ENCODE measurements at regions not wholly inside any gene's neighbourhood (a gene's known extent, or its start where the extent isn't known, plus 50 kb on each side); places are given as distances from the start of the nearest gene placed in this dataset.

- H3K9me3 Mint-ChIP-seq: peaks cover 0 to 7% (median 4%) of the 10 kb centered on the region in 7 donors
- no peak overlapping the region for H3K4me3 Mint-ChIP-seq
- ATAC-seq (ENCODE audit: low read depth in 2 of 2) (no peak), DNase-seq (no peak)
- peaks cover 0 to 5% (median 0%) of the 10 kb centered on the region in 3 donors for H3K27me3 Mint-ChIP-seq
- H3K27ac Mint-ChIP-seq: no peak overlapping the region
- no peaks in the 10 kb centered on the region for H3K4me1 Mint-ChIP-seq
- H3K36me3 Mint-ChIP-seq: no peaks in the 10 kb centered on the region
Observed at GRCh38 chr15:92565351-92566125, 90.0 kb downstream of the FAM174B start.

- Mint-ChIP-seq H3K36me3 (no peaks in the 10 kb centered on the region), H3K27me3 (peaks cover 0 to 5% (median 0%) of the 10 kb centered on the region in 3 donors), H3K9me3 (peaks cover 0 to 10% (median 4%) of the 10 kb centered on the region in 7 donors), H3K27ac (no peak overlapping the region), H3K4me1 (no peaks in the 10 kb centered on the region), H3K4me3 (no peak overlapping the region)
- DNase-seq (no peak), ATAC-seq (ENCODE audit: low read depth in 2 of 2) (no peak)
Observed at GRCh38 chr15:92561754-92562153, 93.8 kb downstream of the FAM174B start.

DNA sequence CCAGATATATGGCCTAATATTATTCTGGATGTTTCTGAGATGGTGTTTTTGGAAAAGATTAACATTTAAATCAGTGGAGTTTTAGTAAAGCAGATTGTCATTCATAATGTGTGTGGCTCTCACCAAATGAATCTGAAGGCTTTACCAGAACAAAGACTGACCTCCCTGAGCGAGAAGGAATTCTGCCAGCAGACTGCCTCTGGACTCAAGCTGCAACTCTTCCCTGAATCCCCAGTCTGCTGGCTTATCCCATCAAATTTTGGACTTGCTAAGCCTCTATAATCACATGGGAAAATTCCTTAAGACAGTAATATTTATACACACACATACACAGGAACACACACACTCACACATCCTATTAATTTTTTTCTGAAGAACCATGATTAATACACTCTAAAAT is 102.3 kb downstream of the FAM174B start:
- no peak overlapping the region for H3K27ac Mint-ChIP-seq
- peaks cover 11 to 21% (median 17%) of the 10 kb centered on the region in 3 donors for H3K27me3 Mint-ChIP-seq
- ATAC-seq (ENCODE audit: low read depth in 2 of 2): no peak
- H3K4me1 Mint-ChIP-seq: no peaks in the 10 kb centered on the region
- H3K9me3 Mint-ChIP-seq: peaks cover 0 to 14% (median 4%) of the 10 kb centered on the region in 7 donors
- DNase-seq: no peak
- no peaks in the 10 kb centered on the region for H3K36me3 Mint-ChIP-seq
- no peak overlapping the region for H3K4me3 Mint-ChIP-seq

DNA sequence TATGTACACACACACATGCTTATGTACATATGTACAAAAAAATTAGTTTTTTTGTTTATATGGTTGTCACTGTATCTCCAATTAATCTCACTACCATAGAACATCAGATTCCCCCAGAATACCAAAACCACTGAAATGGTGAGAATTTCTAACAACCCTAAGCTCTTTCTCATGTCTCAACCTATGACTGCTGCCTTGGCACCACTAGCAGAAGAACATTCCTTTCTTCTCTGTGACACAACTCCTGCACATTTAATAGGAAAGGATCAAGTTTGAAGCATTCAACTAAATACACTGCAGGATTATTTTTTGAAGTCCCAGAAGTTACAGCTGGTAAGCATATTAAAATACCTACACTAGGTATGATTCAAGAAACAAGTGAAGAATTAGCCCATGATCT is 109.6 kb downstream of the FAM174B start:
- ATAC-seq (ENCODE audit: low read depth in 2 of 2): no peak
- H3K4me3 Mint-ChIP-seq: no peak overlapping the region

DNA sequence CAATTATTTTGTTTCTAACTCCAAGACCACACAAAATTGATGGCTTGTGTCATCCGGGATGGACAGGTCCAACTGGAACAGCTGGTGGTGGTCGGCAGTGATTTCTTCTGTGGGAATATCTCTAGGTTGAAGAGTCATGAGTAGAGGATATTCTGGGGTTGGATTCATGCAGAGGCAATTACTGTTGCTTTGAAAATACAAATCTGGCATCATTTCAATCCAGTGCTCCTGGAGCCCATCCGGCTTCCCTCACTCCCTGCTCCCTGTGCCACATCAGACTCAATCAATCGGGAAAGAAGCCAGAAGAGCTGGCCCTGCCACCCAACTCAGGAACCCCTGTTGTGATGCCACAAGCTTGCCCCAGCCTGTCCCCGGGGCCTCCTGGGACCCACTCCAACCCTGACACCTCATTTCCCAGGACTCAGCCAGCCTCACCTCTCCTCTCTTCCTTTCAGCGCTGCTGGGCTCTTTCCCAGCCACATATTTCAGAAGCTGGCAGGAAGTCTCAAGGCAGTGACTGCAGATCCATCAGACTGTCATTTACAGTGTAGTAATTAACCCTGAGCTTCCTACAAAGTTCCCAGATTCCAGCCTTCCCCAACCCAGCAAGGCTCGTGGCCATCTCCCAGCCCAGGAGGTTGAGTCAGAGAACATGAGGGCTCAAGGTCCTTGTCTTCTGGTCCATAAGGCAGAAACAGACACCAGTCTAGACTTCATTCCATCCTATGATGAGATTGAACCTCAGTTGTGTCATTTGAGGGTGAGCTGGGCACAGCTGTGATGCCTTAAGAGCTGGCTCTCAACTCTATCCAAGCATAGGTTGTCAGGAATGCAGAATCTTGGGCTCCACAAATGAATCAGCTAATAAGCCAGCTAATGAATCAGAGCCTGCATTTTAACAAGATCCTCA is 114.0 kb downstream of the FAM174B start:
- Mint-ChIP-seq H3K27ac (no peak overlapping the region), H3K36me3 (no peaks in the 10 kb centered on the region), H3K4me1 (no peaks in the 10 kb centered on the region), H3K4me3 (no peak overlapping the region), H3K27me3 (peaks cover 7 to 15% (median 13%) of the 10 kb centered on the region in 3 donors), H3K9me3 (peaks cover 4 to 17% (median 7%) of the 10 kb centered on the region in 7 donors)
- ATAC-seq (ENCODE audit: low read depth in 2 of 2) (no peak), DNase-seq (no peak)

More for the DNA sequence above, 109.6 kb downstream of the FAM174B start:
- Mint-ChIP-seq H3K36me3 (no peaks in the 10 kb centered on the region), H3K9me3 (peaks cover 4 to 18% (median 6%) of the 10 kb centered on the region in 7 donors), H3K4me1 (no peaks in the 10 kb centered on the region), H3K27me3 (peaks cover 15 to 37% (median 27%) of the 10 kb centered on the region in 3 donors), H3K27ac (no peak overlapping the region)
- no peak for DNase-seq

- ATAC-seq (ENCODE audit: low read depth in 2 of 2): no peak
- no peak overlapping the region for H3K27ac Mint-ChIP-seq
- no peaks in the 10 kb centered on the region for H3K4me1 Mint-ChIP-seq
- peaks cover 4 to 11% of the 10 kb centered on the region in 2 donors for H3K36me3 Mint-ChIP-seq
- peaks cover 7 to 29% (median 12%) of the 10 kb centered on the region in 7 donors for H3K9me3 Mint-ChIP-seq
- H3K27me3 Mint-ChIP-seq: peaks cover 0 to 13% (median 8%) of the 10 kb centered on the region in 3 donors
- no peak for DNase-seq
- H3K4me3 Mint-ChIP-seq: no peak overlapping the region
Observed at GRCh38 chr15:92538115-92538514, 117.5 kb downstream of the FAM174B start.

- H3K4me3 Mint-ChIP-seq: no peak overlapping the region
- no peak for ATAC-seq (ENCODE audit: low read depth in 2 of 2)
- H3K27me3 Mint-ChIP-seq: peaks cover 0 to 24% (median under 1%) of the 10 kb centered on the region in 3 donors
- DNase-seq: no peak
- peaks cover 4 to 11% of the 10 kb centered on the region in 2 donors for H3K36me3 Mint-ChIP-seq
- peaks cover 5 to 34% (median 9%) of the 10 kb centered on the region in 7 donors for H3K9me3 Mint-ChIP-seq
- H3K4me1 Mint-ChIP-seq: no peaks in the 10 kb centered on the region
- H3K27ac Mint-ChIP-seq: no peak overlapping the region
Observed at GRCh38 chr15:92533298-92533697, 122.3 kb downstream of the FAM174B start.

DNA sequence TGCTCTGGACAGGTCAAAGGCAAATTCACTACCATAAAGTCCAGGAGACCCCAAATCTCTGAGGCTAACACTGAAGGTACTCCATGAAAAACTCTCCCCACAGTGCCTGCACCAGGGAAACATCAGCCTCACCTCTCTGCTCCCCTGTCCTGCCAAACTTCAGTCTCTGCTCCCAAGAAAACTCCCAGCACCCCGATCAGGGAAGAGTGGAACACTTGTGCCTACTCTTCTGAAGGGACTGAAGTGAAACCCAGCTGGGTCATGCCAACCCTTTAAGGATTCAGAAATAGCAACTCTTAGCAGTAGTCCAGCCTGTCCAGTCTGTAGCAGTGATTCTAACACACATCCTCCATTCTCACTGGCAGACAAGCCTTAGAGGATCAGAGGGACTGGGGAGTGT is 124.2 kb downstream of the FAM174B start:
- Mint-ChIP-seq H3K9me3 (peaks cover 9 to 36% (median 12%) of the 10 kb centered on the region in 7 donors), H3K27ac (no peak overlapping the region), H3K4me1 (no peaks in the 10 kb centered on the region), H3K4me3 (no peak overlapping the region), H3K36me3 (peaks cover 4 to 11% of the 10 kb centered on the region in 2 donors), H3K27me3 (peaks cover 9 to 18% (median 11%) of the 10 kb centered on the region in 3 donors)
- ATAC-seq (ENCODE audit: low read depth in 2 of 2) (no peak), DNase-seq (no peak)

DNA sequence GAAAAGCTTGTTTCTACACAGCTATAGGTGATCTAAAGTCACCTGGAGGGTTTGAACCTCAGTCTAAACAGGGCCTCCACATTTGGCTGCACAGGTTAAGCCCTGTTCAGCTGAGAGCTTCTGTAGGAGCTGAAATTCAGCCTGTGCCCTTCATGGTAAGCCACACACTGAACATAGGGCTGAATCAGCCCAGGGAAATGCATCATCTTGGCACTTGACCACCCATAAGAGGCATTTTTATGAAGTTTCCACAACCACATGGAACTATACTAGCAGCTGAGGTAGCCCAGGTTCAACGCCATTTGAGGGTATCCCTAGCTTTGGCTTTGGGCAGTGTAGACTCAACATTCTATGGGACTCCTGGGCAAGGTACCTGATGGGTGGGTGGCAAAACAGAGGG is 126.8 kb downstream of the FAM174B start:
- ATAC-seq (ENCODE audit: low read depth in 2 of 2) (no peak), DNase-seq (no peak)
- peaks cover 9 to 18% (median 11%) of the 10 kb centered on the region in 3 donors for H3K27me3 Mint-ChIP-seq
- no peak overlapping the region for H3K27ac Mint-ChIP-seq
- H3K4me3 Mint-ChIP-seq: no peak overlapping the region
- H3K4me1 Mint-ChIP-seq: no peaks in the 10 kb centered on the region
- peaks cover 0 to 14% (median 4%) of the 10 kb centered on the region in 7 donors for H3K9me3 Mint-ChIP-seq
- no peaks in the 10 kb centered on the region for H3K36me3 Mint-ChIP-seq

DNA sequence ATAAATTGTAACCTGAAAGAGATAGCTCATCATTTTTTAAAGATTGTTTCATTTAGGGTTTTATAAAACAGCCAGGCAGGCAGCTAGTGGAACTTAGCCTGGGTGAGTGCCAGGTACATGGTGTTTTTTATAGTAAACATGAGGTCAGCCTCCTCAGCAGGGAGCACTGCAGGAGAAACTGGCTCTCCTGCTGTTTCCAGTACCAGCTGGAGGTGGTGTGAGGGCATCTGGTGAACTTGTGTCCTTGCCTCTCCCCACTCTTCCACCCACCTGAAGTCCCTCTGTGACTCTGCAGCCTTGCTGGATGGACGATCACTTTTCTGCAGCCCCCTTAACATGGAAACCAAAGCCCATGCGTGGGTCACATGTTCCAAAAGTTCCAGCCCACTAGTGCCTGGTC is 128.4 kb downstream of the FAM174B start:
- DNase-seq (no peak), ATAC-seq (ENCODE audit: low read depth in 2 of 2) (no peak)
- Mint-ChIP-seq H3K4me1 (no peaks in the 10 kb centered on the region), H3K9me3 (peaks cover 0 to 14% (median 4%) of the 10 kb centered on the region in 7 donors), H3K4me3 (no peak overlapping the region), H3K27me3 (peaks cover 9 to 14% (median 11%) of the 10 kb centered on the region in 3 donors), H3K36me3 (no peaks in the 10 kb centered on the region), H3K27ac (no peak overlapping the region)

- DNase-seq: no peak
- H3K9me3 Mint-ChIP-seq: peaks cover 0 to 14% (median 4%) of the 10 kb centered on the region in 7 donors
- no peaks in the 10 kb centered on the region for H3K36me3 Mint-ChIP-seq
- peak overlapping the region in 2 of 6 donors; percentile 41 to 60 for H3K27ac Mint-ChIP-seq
- peaks cover 0 to 5% (median 4%) of the 10 kb centered on the region in 3 donors for H3K4me1 Mint-ChIP-seq
- ATAC-seq (ENCODE audit: low read depth in 2 of 2): no peak
- H3K27me3 Mint-ChIP-seq: peaks cover 9 to 11% (median 11%) of the 10 kb centered on the region in 3 donors
- H3K4me3 Mint-ChIP-seq: no peak overlapping the region
Observed at GRCh38 chr15:92525758-92526245, 129.8 kb downstream of the FAM174B start.

- no peak overlapping the region for H3K27ac Mint-ChIP-seq
- H3K9me3 Mint-ChIP-seq: peaks cover 0 to 14% (median 4%) of the 10 kb centered on the region in 7 donors
Observed at GRCh38 chr15:92524874-92525565, 130.6 kb downstream of the FAM174B start.

GRCh38 chr15:92524161-92524560 is 130.5 kb downstream of the ST8SIA2 start:
- Mint-ChIP-seq H3K4me3 (no peak overlapping the region), H3K27ac (no peak overlapping the region), H3K27me3 (peaks cover 0 to 11% (median 9%) of the 10 kb centered on the region in 3 donors), H3K9me3 (peaks cover 0 to 11% (median 4%) of the 10 kb centered on the region in 7 donors), H3K4me1 (peaks cover 0 to 5% (median 4%) of the 10 kb centered on the region in 3 donors), H3K36me3 (no peaks in the 10 kb centered on the region)
- ATAC-seq (ENCODE audit: low read depth in 2 of 2) (no peak), DNase-seq (no peak)

More at GRCh38 chr15:92524874-92525565, 130.6 kb downstream of the FAM174B start:
- Mint-ChIP-seq H3K27me3 (peaks cover 5 to 11% (median 9%) of the 10 kb centered on the region in 3 donors), H3K36me3 (no peaks in the 10 kb centered on the region), H3K4me1 (peaks cover 0 to 5% (median 4%) of the 10 kb centered on the region in 3 donors), H3K4me3 (no peak overlapping the region)
- DNase-seq: no peak
- no peak for ATAC-seq (ENCODE audit: low read depth in 2 of 2)
